GM10266 (cell line): ENCODE measurements at regions not wholly inside any gene's neighbourhood (a gene's known extent, or its start where the extent isn't known, plus 50 kb on each side); places are given as distances from the start of the nearest gene placed in this dataset.

Experiments used
- DNase-seq: peaks from one replicate; pipeline ENCODE4 v3.0.0; 2012; ENCODE audit errors: extremely low spot score
- TF ChIP-seq, protein P1 (sequence below): IDR thresholded peaks from 2 replicates; pipeline ENCODE4 v1.5.1; 2012; ENCODE audit warnings: mild to moderate bottlenecking, low read depth; ENCODE audit not compliant: control insufficient read depth, insufficient read depth; ENCODE audit errors: missing control alignments

GRCh38 chr18:70998490-70998889 lies 709.6 kb downstream of the SOCS6 start:
- no peak for DNase-seq
- TF ChIP-seq, protein P1, sequence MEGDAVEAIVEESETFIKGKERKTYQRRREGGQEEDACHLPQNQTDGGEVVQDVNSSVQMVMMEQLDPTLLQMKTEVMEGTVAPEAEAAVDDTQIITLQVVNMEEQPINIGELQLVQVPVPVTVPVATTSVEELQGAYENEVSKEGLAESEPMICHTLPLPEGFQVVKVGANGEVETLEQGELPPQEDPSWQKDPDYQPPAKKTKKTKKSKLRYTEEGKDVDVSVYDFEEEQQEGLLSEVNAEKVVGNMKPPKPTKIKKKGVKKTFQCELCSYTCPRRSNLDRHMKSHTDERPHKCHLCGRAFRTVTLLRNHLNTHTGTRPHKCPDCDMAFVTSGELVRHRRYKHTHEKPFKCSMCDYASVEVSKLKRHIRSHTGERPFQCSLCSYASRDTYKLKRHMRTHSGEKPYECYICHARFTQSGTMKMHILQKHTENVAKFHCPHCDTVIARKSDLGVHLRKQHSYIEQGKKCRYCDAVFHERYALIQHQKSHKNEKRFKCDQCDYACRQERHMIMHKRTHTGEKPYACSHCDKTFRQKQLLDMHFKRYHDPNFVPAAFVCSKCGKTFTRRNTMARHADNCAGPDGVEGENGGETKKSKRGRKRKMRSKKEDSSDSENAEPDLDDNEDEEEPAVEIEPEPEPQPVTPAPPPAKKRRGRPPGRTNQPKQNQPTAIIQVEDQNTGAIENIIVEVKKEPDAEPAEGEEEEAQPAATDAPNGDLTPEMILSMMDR, result no peak

GRCh38 chr18:70994116-70994515 lies 705.3 kb downstream of the SOCS6 start:
- TF ChIP-seq, protein P1, result no peak
- no peak for DNase-seq

DNA sequence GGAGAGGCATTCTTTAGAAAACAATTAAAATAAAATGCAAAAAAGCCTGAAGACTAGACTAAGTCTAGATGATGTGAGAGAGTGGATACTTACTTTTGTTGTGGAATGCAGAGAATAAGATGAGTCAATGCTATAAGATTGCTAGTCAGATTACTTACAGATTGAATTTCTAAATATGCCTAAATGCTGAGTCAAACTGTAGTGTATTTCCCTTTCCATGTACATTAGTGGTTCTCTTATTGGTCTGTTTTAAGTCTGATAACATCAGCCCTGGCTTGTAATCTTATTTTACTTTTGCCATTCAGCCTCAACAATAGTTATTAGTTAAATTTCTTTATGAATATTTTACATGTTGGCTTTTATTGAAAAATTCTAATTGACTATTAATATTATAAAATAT lies 702.7 kb downstream of the SOCS6 start:
- no peak for DNase-seq
- TF ChIP-seq, protein P1, result no peak

DNA sequence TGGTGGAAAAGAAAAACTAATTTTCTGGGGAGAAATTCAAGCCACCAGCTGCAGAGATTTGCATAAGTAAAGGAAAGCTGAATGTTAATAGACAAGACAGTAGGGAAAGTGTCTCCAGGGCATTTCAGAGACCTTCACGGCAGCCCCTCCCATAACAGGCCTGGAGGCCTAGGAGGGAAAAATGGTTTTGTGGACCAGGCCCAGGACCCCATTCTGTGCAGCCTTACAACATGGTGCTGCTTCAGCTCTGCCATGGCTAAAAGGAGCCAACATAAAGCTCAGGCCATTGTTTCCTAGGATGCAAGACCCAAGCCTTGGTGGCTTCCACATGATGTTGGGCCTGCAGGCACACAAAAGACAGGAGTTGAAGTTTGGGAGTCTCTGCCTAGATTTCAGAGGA lies 697.1 kb downstream of the SOCS6 start:
- TF ChIP-seq, protein P1, result no peak
- no peak for DNase-seq

DNA sequence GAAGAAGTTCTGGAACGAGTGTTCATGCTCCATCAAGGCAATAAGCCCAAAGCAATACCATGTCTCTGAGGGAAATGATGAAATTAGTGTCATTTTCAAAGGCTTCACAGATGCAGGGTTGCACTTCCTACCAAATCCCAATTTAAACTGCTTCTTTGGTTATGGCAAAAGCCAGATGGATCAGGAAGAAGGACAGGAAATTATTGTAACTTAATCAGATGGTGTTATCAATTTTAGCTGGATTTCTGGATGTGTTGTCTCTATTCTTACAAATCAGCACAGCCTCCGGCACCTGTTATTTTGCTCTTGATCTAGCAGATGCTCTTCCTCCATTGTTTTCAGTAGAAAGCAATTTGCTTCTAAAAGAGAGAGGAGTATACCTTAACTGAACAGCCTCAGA lies 693.4 kb downstream of the SOCS6 start:
- TF ChIP-seq, protein P1, result no peak
- no peak for DNase-seq

DNA sequence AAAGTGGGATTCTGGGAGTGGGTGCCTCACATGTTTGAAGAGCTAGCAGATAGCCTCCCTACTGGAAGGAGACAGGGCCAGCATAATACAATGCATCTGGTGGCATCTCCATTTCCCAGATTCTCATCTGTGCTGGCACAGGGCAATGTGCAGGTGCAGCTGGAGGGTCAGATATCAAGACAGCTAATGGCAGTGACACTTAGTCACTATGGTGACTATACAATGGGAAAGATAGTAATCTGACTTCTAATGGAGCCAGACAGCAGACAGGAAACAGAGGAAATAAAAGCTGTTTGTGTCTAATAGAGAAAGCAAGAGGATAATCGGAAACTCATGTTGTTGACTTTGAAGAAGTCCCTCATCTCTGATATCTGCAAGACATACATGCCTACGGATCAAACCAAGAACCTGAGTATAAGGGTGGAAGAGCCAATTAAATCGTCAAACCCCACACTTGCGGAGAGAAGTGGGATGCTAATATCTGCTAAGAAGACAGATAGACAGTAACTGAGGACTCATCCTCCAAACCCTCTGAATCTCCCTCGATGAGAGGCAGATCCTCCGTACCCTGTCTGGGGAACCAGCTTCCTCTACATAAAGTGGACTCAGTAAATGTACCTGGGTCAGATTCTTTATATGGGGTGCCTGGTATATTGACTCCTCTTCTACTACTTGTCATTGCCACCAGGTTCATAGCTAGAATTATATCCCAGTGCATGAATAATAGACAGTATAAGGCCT lies 692.7 kb downstream of the SOCS6 start:
- DNase-seq, result no peak
- TF ChIP-seq, protein P1, result no peak

DNA sequence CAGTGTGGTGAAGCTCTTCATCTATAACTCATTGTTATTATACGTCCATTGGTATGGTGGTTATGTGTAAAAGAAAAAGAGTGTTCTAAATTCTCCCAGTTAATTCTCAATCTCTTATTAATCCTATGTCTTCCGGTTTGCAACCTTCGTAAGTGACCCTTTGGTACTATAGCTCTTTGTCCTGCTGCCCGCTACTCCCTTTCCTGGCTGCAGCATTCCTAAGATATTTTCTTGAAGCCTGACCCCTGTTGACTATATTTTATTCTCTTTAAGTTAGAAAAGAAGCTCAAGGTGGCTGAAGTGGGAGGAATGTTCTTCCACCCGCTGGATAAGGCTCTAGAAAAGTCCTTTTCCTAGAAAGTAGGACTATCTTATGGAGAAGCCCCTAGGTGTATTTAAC lies 684.8 kb downstream of the SOCS6 start:
- DNase-seq, result no peak
- TF ChIP-seq, protein P1, result no peak
